ENCODE measurements at regions not wholly inside any gene's neighbourhood (a gene's known extent, or its start where the extent isn't known, plus 50 kb on each side); places are given as distances from the start of the nearest gene placed in this dataset.

- no peak for DNase-seq (ENCODE audit: low read depth)
- TF ChIP-seq CTCF (IDR thresholded peaks at IDR 0.05; ENCODE audit: insufficient read depth, low read depth, low read length) = no peak
- no peak overlapping the region for H3K4me3 ChIP-seq (ENCODE audit: low read depth, low read length)
- ChIA-PET POLR2A (no interaction called here), CTCF (no interaction called here)
- H3K36me3 ChIP-seq (ENCODE audit: control insufficient read depth, insufficient read depth, low read length) = no peaks in the 10 kb centered on the region
- no peaks in the 10 kb centered on the region for H3K27me3 ChIP-seq (ENCODE audit: control insufficient read depth, insufficient read depth, low read length)
Measured at GRCh38 chrX:122582280-122582974, 601.7 kb upstream of the GRIA3 start.

- Histone ChIP-seq H3K4me3 (ENCODE audit: low read depth, low read length) (no peak overlapping the region), H3K36me3 (ENCODE audit: control insufficient read depth, insufficient read depth, low read length) (no peaks in the 10 kb centered on the region), H3K27me3 (ENCODE audit: control insufficient read depth, insufficient read depth, low read length) (no peaks in the 10 kb centered on the region)
- CTCF ChIA-PET = no interaction called here
- POLR2A ChIA-PET = no interaction called here
- DNase-seq (ENCODE audit: low read depth) = no peak
- no peak for TF ChIP-seq CTCF (IDR thresholded peaks at IDR 0.05; ENCODE audit: insufficient read depth, low read depth, low read length)
Measured at GRCh38 chrX:122582975-122583305, 601.1 kb upstream of the GRIA3 start.

GRCh38 chrX:122583551-122583950 lies 600.5 kb upstream of the GRIA3 start:
- ChIA-PET CTCF (no interaction called here), POLR2A (no interaction called here)
- Histone ChIP-seq H3K4me3 (ENCODE audit: low read depth, low read length) (no peak overlapping the region), H3K36me3 (ENCODE audit: control insufficient read depth, insufficient read depth, low read length) (no peaks in the 10 kb centered on the region), H3K27me3 (ENCODE audit: control insufficient read depth, insufficient read depth, low read length) (no peaks in the 10 kb centered on the region)
- no peak for TF ChIP-seq CTCF (IDR thresholded peaks at IDR 0.05; ENCODE audit: insufficient read depth, low read depth, low read length)
- DNase-seq (ENCODE audit: low read depth) = no peak

- no peak for TF ChIP-seq CTCF (IDR thresholded peaks at IDR 0.05; ENCODE audit: insufficient read depth, low read depth, low read length)
- ChIA-PET CTCF (interaction anchor here (0.9 kb wide), 1 partner anchor 10 kb away, joined by 4 read pairs; no protein-coding TSS in a partner anchor), POLR2A (no interaction called here)
- Histone ChIP-seq H3K27me3 (ENCODE audit: control insufficient read depth, insufficient read depth, low read length) (no peaks in the 10 kb centered on the region), H3K4me3 (ENCODE audit: low read depth, low read length) (no peak overlapping the region), H3K36me3 (ENCODE audit: control insufficient read depth, insufficient read depth, low read length) (no peaks in the 10 kb centered on the region)
- DNase-seq (ENCODE audit: low read depth) = no peak
Measured at GRCh38 chrX:122584981-122585380, 599.1 kb upstream of the GRIA3 start.

- no peak for TF ChIP-seq CTCF (IDR thresholded peaks at IDR 0.05; ENCODE audit: insufficient read depth, low read depth, low read length)
- Histone ChIP-seq H3K36me3 (ENCODE audit: control insufficient read depth, insufficient read depth, low read length) (no peaks in the 10 kb centered on the region), H3K27me3 (ENCODE audit: control insufficient read depth, insufficient read depth, low read length) (no peaks in the 10 kb centered on the region), H3K4me3 (ENCODE audit: low read depth, low read length) (no peak overlapping the region)
- POLR2A ChIA-PET = interaction anchor here (0.6 kb wide), 1 partner anchor 63 kb away, joined by 3 read pairs; no protein-coding TSS in a partner anchor
- DNase-seq (ENCODE audit: low read depth) = no peak
- CTCF ChIA-PET = interaction anchor here (0.7 kb wide), 1 partner anchor 882 kb away, joined by 3 read pairs; no protein-coding TSS in a partner anchor
Measured at GRCh38 chrX:122586831-122587230, 597.2 kb upstream of the GRIA3 start.
